GM12892 (cell line): ENCODE measurements at regions not wholly inside any gene's neighbourhood (a gene's known extent, or its start where the extent isn't known, plus 50 kb on each side); places are given as distances from the start of the nearest gene placed in this dataset.

Source experiments
- DNase-seq: peaks from one replicate; pipeline ENCODE4 v3.0.0; 2011; ENCODE audit not compliant: insufficient read length
- FAIRE-seq: peaks from 2 replicates; lab custom pipeline; 2011; peaks lifted over from hg19 to GRCh38; lab: Jason Lieb, UNC
- POLR2A ChIP-seq: IDR thresholded peaks from 2 replicates; pipeline ENCODE4 v1.6.1; 2011; ENCODE audit warnings: low read depth, low read length, control low read depth
- POLR2AphosphoS5 ChIP-seq: IDR thresholded peaks from 2 replicates; pipeline ENCODE4 v1.6.1; 2011; ENCODE audit warnings: low read depth, low read length, control low read depth
- TAF1 ChIP-seq: IDR thresholded peaks from 2 replicates; pipeline ENCODE4 v1.6.1; 2011; ENCODE audit warnings: low read depth, mild to moderate bottlenecking, control low read depth, low read length, borderline replicate concordance

DNA sequence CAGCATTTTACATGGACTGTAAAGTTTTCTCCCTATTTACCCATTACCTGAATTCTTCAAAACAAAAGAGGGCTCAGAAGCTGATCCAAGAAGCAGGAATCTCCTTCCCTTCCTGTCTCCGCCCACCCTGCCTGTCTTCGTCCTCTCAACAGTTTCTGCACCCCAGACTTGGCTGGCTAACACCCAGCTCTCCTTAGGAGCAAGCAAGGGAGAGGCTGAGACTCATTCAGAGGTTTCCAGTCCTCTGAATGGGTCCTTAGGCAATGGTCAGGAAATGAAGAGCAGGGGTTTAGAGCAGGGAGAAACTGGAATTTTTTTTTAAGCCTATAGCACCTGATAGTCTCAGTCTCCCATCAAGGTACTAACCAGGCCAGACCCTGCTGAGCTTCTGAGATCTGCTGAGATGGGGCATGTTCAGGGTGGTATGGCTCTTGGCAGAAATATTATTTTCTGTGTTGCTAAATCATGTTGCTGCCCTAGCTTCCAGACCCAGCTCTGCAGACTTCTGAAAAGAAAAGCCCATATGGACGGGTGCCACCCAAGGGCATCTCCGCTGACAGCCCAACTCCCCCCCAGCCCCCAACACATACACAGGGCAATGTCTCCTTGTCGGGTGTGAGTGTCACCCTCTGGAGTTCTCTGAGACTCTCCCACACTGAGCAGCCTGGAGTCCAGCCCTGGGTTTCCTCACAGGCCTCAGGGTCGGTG lies 74.6 kb upstream of the CD93 start:
- DNase-seq (no peak), FAIRE-seq (no peak)

DNA sequence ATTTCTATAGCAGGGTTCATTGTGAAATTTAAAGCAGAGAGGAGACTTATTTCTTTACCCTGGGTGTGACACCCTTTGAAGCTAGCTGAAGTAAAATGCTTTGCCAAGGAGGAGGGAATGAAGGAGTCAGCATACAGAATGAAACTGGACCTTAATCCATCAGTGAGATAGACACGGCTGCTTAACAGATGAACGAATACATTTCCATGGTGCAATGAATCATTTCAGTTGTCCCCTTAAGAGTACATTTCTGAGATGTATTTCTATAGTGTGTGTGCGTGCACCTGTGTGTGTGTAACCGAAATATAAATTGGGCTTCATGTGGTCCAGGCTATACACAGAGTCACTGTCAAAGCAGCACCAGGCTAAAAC lies 73.8 kb upstream of the CD93 start:
- no peak for FAIRE-seq
- no peak for DNase-seq
- TF ChIP-seq POLR2A (no peak), TAF1 (no peak), POLR2AphosphoS5 (no peak)

More for the DNA sequence above, 74.6 kb upstream of the CD93 start:
- TF ChIP-seq POLR2AphosphoS5 (no peak), TAF1 (no peak), POLR2A (no peak)

GRCh38 chr20:23159256-23159946 lies 73.3 kb upstream of the CD93 start:
- DNase-seq (no peak), FAIRE-seq (no peak)
- TF ChIP-seq POLR2A: no peak
- no peak for TF ChIP-seq POLR2AphosphoS5
- no peak for TF ChIP-seq TAF1

- DNase-seq (no peak), FAIRE-seq (no peak)
- TF ChIP-seq POLR2AphosphoS5: no peak
- no peak for TF ChIP-seq TAF1
- TF ChIP-seq POLR2A: no peak
Measured at GRCh38 chr20:23157734-23158133, 71.6 kb upstream of the CD93 start.

- TF ChIP-seq TAF1 (no peak), POLR2A (no peak), POLR2AphosphoS5 (no peak)
- FAIRE-seq (no peak), DNase-seq (no peak)
Measured at GRCh38 chr20:23156842-23157423, 70.8 kb upstream of the CD93 start.

- no peak for FAIRE-seq
- no peak for DNase-seq
- no peak for TF ChIP-seq POLR2AphosphoS5
- TF ChIP-seq POLR2A: no peak
- TF ChIP-seq TAF1: no peak
Measured at GRCh38 chr20:23156170-23156841, 70.2 kb upstream of the CD93 start.

GRCh38 chr20:23155141-23155590 lies 69.0 kb upstream of the CD93 start:
- DNase-seq (no peak), FAIRE-seq (peak; percentile 21)
- no peak for TF ChIP-seq TAF1
- no peak for TF ChIP-seq POLR2AphosphoS5
- TF ChIP-seq POLR2A: no peak

DNA sequence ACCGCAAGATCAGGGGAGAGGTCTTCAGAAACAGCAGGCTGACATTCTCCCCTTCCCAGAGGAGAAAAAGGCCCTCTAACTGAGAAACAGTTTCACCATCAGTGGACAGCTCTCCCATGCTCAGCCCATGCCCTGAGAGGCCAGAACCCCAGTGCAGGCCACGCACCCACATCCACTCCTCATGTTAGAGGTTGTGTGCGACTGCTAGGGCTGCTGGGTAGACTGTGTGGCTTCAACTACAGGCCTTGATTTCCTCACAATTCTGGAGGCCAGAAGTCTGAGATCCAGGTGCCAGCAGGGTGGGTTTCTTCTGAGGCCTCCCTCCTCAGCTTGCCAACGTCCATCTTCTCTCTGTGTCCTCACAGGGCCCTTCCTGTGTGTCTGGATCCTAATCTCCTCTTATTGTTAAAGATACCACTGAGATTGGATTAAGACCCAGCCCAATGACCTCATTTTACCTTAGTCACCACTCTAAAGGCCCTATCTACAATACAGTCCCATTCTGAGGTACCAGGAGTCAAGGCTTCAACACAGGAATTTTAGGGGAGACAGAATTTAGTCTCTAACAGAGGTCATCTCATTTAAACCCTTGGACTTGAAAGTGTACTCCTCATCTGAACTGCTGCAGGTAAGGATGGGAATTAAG lies 67.7 kb upstream of the CD93 start:
- TF ChIP-seq TAF1: no peak
- no peak for TF ChIP-seq POLR2A
- no peak for TF ChIP-seq POLR2AphosphoS5
- DNase-seq (no peak), FAIRE-seq (no peak)

GRCh38 chr20:23152902-23153301 lies 66.8 kb upstream of the CD93 start:
- no peak for TF ChIP-seq TAF1
- TF ChIP-seq POLR2AphosphoS5: no peak
- no peak for TF ChIP-seq POLR2A
- DNase-seq (no peak), FAIRE-seq (no peak)

- DNase-seq (no peak), FAIRE-seq (peak; percentile 21)
- TF ChIP-seq POLR2AphosphoS5 (no peak), POLR2A (no peak), TAF1 (no peak)
Measured at GRCh38 chr20:23152308-23152892, 66.3 kb upstream of the CD93 start.

DNA sequence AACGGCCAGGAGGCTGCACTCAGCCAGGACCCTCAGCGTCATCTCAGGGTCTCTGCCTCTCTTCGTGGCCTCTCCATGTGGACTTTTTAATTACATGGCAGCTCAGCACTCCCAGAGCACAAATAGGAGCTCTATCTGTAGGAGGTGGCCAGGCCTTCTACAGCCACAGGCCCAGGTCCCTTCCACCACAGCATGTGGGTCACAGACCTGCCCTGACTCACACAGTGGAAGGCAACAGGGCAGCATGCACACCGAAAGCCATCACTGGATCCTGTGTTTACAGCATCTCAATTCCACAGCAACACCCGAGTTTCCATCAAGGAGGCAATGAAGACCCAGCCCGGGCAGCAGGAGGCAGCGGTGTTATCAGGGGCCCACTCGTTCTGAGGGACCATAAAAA lies 65.8 kb upstream of the CD93 start:
- no peak for TF ChIP-seq POLR2A
- no peak for TF ChIP-seq TAF1
- TF ChIP-seq POLR2AphosphoS5: no peak
- no peak for DNase-seq
- peak; percentile 77 for FAIRE-seq
